HEK293 (cell line): ENCODE measurements at regions not wholly inside any gene's neighbourhood (a gene's known extent, or its start where the extent isn't known, plus 50 kb on each side); places are given as distances from the start of the nearest gene placed in this dataset.

Experiments used
- HOXC10 ChIP-seq: sonication (generic); formaldehyde crosslinking; IDR thresholded peaks from 2 replicates; pipeline ENCODE4 v1.8.1; 2023; ENCODE audit warnings: mild to moderate bottlenecking, missing genetic modification reagents
- SP2 ChIP-seq: fragments of 450-650 bp; formaldehyde crosslinking; IDR thresholded peaks from 2 replicates; pipeline ENCODE4 v1.5.1; 2016; ENCODE audit warnings: missing biosample characterization, missing genetic modification characterization
- YY1 ChIP-seq: fragments of 450-650 bp; formaldehyde crosslinking; IDR thresholded peaks from 2 replicates; pipeline ENCODE4 v1.5.1; 2018; ENCODE audit warnings: missing biosample characterization, missing genetic modification characterization
- ZBTB8A ChIP-seq: fragments of 450-650 bp; formaldehyde crosslinking; IDR thresholded peaks from 2 replicates; pipeline ENCODE4 v1.5.1; 2016; ENCODE audit warnings: missing biosample characterization, missing genetic modification characterization
- ZNF660 ChIP-seq: fragments of 450-650 bp; IDR thresholded peaks from 2 replicates; pipeline ENCODE4 v1.5.1; 2018; ENCODE audit warnings: missing biosample characterization, mild to moderate bottlenecking, missing genetic modification characterization
- TF ChIP-seq, protein P1 (sequence below): fragments of 450-650 bp; formaldehyde crosslinking; IDR thresholded peaks from 2 replicates; pipeline ENCODE4 v1.5.1; 2017; ENCODE audit warnings: missing biosample characterization, missing genetic modification characterization
- TF ChIP-seq, protein P2 (sequence below): fragments of 450-650 bp; formaldehyde crosslinking; IDR thresholded peaks from 2 replicates; pipeline ENCODE4 v1.5.1; 2016; ENCODE audit warnings: missing biosample characterization, missing genetic modification characterization
- TF ChIP-seq, protein P3 (sequence below): fragments of 450-650 bp; formaldehyde crosslinking; IDR thresholded peaks from 2 replicates; pipeline ENCODE4 v1.5.1; 2016; ENCODE audit warnings: missing biosample characterization, missing genetic modification characterization

DNA sequence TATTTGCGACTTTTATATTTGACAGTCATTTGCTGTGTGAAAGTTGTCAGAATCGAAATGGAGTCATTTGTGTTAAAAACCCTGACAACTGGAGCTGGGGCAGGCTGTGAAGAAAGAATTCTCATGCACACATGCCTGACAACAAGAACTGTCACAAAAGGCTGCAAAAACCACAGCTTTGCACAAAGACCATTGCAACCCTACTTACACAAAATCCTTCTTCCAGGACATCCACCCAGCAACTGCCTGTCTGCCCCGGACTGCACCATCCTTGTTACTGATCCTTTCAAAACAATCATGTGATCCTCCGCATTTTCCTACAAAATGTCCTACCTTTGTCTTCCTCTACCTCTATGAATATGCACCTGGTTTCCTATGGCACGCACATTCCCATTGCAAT lies 66.8 kb upstream of the IRS2 start:
- no peak for TF ChIP-seq YY1 (tag by site-specific recombination)
- TF ChIP-seq, protein P1, sequence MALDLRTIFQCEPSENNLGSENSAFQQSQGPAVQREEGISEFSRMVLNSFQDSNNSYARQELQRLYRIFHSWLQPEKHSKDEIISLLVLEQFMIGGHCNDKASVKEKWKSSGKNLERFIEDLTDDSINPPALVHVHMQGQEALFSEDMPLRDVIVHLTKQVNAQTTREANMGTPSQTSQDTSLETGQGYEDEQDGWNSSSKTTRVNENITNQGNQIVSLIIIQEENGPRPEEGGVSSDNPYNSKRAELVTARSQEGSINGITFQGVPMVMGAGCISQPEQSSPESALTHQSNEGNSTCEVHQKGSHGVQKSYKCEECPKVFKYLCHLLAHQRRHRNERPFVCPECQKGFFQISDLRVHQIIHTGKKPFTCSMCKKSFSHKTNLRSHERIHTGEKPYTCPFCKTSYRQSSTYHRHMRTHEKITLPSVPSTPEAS (tag by site-specific recombination) = no peak
- no peak for TF ChIP-seq ZBTB8A
- TF ChIP-seq, protein P2, sequence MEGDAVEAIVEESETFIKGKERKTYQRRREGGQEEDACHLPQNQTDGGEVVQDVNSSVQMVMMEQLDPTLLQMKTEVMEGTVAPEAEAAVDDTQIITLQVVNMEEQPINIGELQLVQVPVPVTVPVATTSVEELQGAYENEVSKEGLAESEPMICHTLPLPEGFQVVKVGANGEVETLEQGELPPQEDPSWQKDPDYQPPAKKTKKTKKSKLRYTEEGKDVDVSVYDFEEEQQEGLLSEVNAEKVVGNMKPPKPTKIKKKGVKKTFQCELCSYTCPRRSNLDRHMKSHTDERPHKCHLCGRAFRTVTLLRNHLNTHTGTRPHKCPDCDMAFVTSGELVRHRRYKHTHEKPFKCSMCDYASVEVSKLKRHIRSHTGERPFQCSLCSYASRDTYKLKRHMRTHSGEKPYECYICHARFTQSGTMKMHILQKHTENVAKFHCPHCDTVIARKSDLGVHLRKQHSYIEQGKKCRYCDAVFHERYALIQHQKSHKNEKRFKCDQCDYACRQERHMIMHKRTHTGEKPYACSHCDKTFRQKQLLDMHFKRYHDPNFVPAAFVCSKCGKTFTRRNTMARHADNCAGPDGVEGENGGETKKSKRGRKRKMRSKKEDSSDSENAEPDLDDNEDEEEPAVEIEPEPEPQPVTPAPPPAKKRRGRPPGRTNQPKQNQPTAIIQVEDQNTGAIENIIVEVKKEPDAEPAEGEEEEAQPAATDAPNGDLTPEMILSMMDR (tag by site-specific recombination) = no peak
- no peak for TF ChIP-seq HOXC10 (CRISPR knock-in tag)
- TF ChIP-seq SP2 (tag by site-specific recombination) = no peak
- TF ChIP-seq, protein P3, sequence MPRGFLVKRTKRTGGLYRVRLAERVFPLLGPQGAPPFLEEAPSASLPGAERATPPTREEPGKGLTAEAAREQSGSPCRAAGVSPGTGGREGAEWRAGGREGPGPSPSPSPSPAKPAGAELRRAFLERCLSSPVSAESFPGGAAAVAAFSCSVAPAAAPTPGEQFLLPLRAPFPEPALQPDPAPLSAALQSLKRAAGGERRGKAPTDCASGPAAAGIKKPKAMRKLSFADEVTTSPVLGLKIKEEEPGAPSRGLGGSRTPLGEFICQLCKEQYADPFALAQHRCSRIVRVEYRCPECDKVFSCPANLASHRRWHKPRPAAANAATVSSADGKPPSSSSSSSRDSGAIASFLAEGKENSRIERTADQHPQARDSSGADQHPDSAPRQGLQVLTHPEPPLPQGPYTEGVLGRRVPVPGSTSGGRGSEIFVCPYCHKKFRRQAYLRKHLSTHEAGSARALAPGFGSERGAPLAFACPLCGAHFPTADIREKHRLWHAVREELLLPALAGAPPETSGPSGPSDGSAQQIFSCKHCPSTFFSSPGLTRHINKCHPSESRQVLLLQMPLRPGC (tag by site-specific recombination) = no peak
- TF ChIP-seq ZNF660 (tag by site-specific recombination) = no peak
